ENCODE measurements at regions not wholly inside any gene's neighbourhood (a gene's known extent, or its start where the extent isn't known, plus 50 kb on each side); places are given as distances from the start of the nearest gene placed in this dataset.

DNA sequence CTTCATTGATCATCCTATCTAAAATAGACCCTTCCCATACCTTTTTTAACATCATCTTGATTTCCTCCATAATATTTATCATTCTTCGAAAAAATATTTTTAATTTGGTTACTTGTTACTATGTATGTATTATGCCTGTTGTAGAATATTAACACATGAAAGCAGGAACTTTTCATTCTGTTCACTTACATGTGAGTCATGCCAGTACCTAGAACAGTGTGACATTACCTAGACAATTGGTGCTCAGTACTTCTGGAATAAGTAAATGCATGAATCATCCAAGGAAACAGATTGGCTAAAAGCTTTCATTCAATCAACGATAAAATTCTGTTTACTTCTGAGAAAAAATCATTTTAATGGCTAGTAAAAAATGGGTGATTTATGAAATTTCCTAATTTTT lies 76.4 kb downstream of the CXXC4 start:
- Histone ChIP-seq H3K4me3 (no peak overlapping the region), H3K36me3 (no peaks in the 10 kb centered on the region), H3K9me3 (no peaks in the 10 kb centered on the region), H3K27me3 (no peaks in the 10 kb centered on the region), H3K4me1 (no peaks in the 10 kb centered on the region), H3K27ac (no peak overlapping the region)
- no peak for TF ChIP-seq CTCF (IDR thresholded peaks at IDR 0.05)
- no peak for TF ChIP-seq POLR2A (IDR thresholded peaks at IDR 0.05)
- DNase-seq (no peak), ATAC-seq (no peak)
- intact Hi-C loops (cut with DNase I): no loop called here
- 87 to 96% (median 93%) methylated on average over 2 of the region's 2 CpGs for WGBS, 4 donors

GRCh38 chr4:104417357-104417882 lies 77.3 kb downstream of the CXXC4 start:
- intact Hi-C loops (cut with DNase I): no loop called here
- DNase-seq (no peak), ATAC-seq (no peak)
- no peak for TF ChIP-seq CTCF (IDR thresholded peaks at IDR 0.05)
- no peak for TF ChIP-seq POLR2A (IDR thresholded peaks at IDR 0.05)
- H3K4me3 ChIP-seq: no peak overlapping the region
- no peaks in the 10 kb centered on the region for H3K27me3 ChIP-seq
- H3K36me3 ChIP-seq: no peaks in the 10 kb centered on the region
- H3K27ac ChIP-seq: no peak overlapping the region
- no peaks in the 10 kb centered on the region for H3K4me1 ChIP-seq
- 89 to 95% (median 93%) methylated on average over 3 of the region's 3 CpGs for WGBS, 4 donors
- no peaks in the 10 kb centered on the region for H3K9me3 ChIP-seq

GRCh38 chr4:104416725-104417356 lies 77.9 kb downstream of the CXXC4 start:
- intact Hi-C loops (cut with DNase I): no loop called here
- ATAC-seq: no peak
- no peak for DNase-seq
- no peak for TF ChIP-seq POLR2A (IDR thresholded peaks at IDR 0.05)
- TF ChIP-seq CTCF (IDR thresholded peaks at IDR 0.05): no peak
- H3K4me1 ChIP-seq: no peaks in the 10 kb centered on the region
- no peaks in the 10 kb centered on the region for H3K9me3 ChIP-seq
- no peaks in the 10 kb centered on the region for H3K36me3 ChIP-seq
- no peak overlapping the region for H3K4me3 ChIP-seq
- H3K27me3 ChIP-seq: no peaks in the 10 kb centered on the region
- no peak overlapping the region for H3K27ac ChIP-seq

GRCh38 chr4:104413487-104413886 lies 81.2 kb downstream of the CXXC4 start:
- no peak for ATAC-seq
- Histone ChIP-seq H3K9me3 (no peaks in the 10 kb centered on the region), H3K4me1 (no peaks in the 10 kb centered on the region), H3K4me3 (no peak overlapping the region), H3K36me3 (no peaks in the 10 kb centered on the region), H3K27me3 (no peaks in the 10 kb centered on the region), H3K27ac (no peak overlapping the region)
- no peak for TF ChIP-seq CTCF (IDR thresholded peaks at IDR 0.05)
- TF ChIP-seq POLR2A (IDR thresholded peaks at IDR 0.05): no peak
- intact Hi-C loops (cut with DNase I): no loop called here
- DNase-seq: no peak
